Upper lobe of left lung (tissue), 6 donors: ENCODE measurements at regions not wholly inside any gene's neighbourhood (a gene's known extent, or its start where the extent isn't known, plus 50 kb on each side); places are given as distances from the start of the nearest gene placed in this dataset.

Experiments used
- ATAC-seq, 2 donors: fragments of 200-7000 bp; cut with Tn5 transposase; one replicate each; pipeline ENCODE4 v1.9.1; 2022; ENCODE audit warnings: mild to moderate bottlenecking in 2 of 2, moderate library complexity in 2 of 2; ENCODE audit not compliant: low FRiP score in 2 of 2
- DNase-seq, 2 donors: peaks; one replicate each; pipeline ENCODE4 v3.0.0-alpha.2; 2019 to 2020
- H3K27ac ChIP-seq, 4 donors: fragments of 200-600 bp; sonication (generic); one replicate each; pipeline ENCODE4 v1.5.1; 2016 to 2019
- H3K27me3 ChIP-seq, 4 donors: fragments of 200-600 bp; sonication (generic); one replicate each; pipeline ENCODE4 v1.5.1; 2017 to 2019
- H3K36me3 ChIP-seq, 4 donors: fragments of 200-600 bp; sonication (generic); one replicate each; pipeline ENCODE4 v1.5.1; 2016 to 2019
- H3K4me1 ChIP-seq, 4 donors: fragments of 200-600 bp; sonication (generic); one replicate each; pipeline ENCODE4 v1.5.1; 2018 to 2019
- H3K4me3 ChIP-seq, 4 donors: fragments of 200-600 bp; sonication (generic); one replicate each; pipeline ENCODE4 v1.5.1; 2017 to 2019; ENCODE audit warnings: mild to moderate bottlenecking in 2 of 4, moderate library complexity in 1 of 4
- H3K9me3 ChIP-seq, 4 donors: fragments of 200-600 bp; sonication (generic); one replicate each; pipeline ENCODE4 v1.5.1; 2018 to 2019
- CTCF ChIP-seq, 6 experiments: fragments of 450-650 bp in 4 of 6; fragments of 200-600 bp in 2 of 6; sonication (generic) in 2 of 6; IDR thresholded peaks; one replicate each; pipeline ENCODE4 v1.5.1; 2016 to 2019; ENCODE audit warnings: antibody characterized with exemption in 6 of 6
- EP300 ChIP-seq, 4 donors: sonication (generic); formaldehyde crosslinking; IDR thresholded peaks; one replicate each; pipeline ENCODE4 v1.5.1; 2017; ENCODE audit warnings: antibody characterized with exemption in 4 of 4, control low read depth in 2 of 4
- POLR2A ChIP-seq, 4 donors: fragments of 450-650 bp; IDR thresholded peaks; one replicate each; pipeline ENCODE4 v1.5.1; 2016 to 2017; ENCODE audit warnings: antibody characterized with exemption in 4 of 4, mild to moderate bottlenecking in 2 of 4
- POLR2AphosphoS5 ChIP-seq, 2 donors: sonication (generic); formaldehyde crosslinking; IDR thresholded peaks; one replicate each; pipeline ENCODE4 v1.5.1; 2017; ENCODE audit warnings: antibody characterized with exemption in 2 of 2
- WGBS, 2 donors: methylation state at CpG; one replicate each; pipeline ENCODE4 v1.1.5; 2017 to 2018; 5-methylcytosine and 5-hydroxymethylcytosine counted together
- donor health status: DM: no; HTN: no; CAD: no; lungs with moderate emphysema.
- donor health status: DM: no; HTN: yes; CAD: no; lungs with severe emphysema.

- H3K4me3 ChIP-seq: no peak overlapping the region
- no peaks in the 10 kb centered on the region for H3K4me1 ChIP-seq
- no peak for TF ChIP-seq POLR2AphosphoS5 (IDR thresholded peaks at IDR 0.05)
- TF ChIP-seq EP300 (IDR thresholded peaks at IDR 0.05): no peak
- TF ChIP-seq CTCF (IDR thresholded peaks at IDR 0.05): no peak
- TF ChIP-seq POLR2A (IDR thresholded peaks at IDR 0.05): no peak
- H3K36me3 ChIP-seq: no peaks in the 10 kb centered on the region
- no peaks in the 10 kb centered on the region for H3K27me3 ChIP-seq
- DNase-seq (no peak), ATAC-seq (no peak)
- no peaks in the 10 kb centered on the region for H3K9me3 ChIP-seq
- H3K27ac ChIP-seq: no peak overlapping the region
Measured at GRCh38 chr6:114435985-114436384, 93.2 kb upstream of the HS3ST5 start.

GRCh38 chr6:114432400-114432799 is 89.6 kb upstream of the HS3ST5 start:
- TF ChIP-seq POLR2A (IDR thresholded peaks at IDR 0.05) (no peak), POLR2AphosphoS5 (IDR thresholded peaks at IDR 0.05) (no peak), EP300 (IDR thresholded peaks at IDR 0.05) (no peak), CTCF (IDR thresholded peaks at IDR 0.05) (no peak)
- no peak overlapping the region for H3K27ac ChIP-seq
- WGBS, 2 donors: 53 to 60% methylated on average over 1 of the region's 1 CpG
- H3K9me3 ChIP-seq: no peaks in the 10 kb centered on the region
- ATAC-seq (no peak), DNase-seq (no peak)
- H3K4me1 ChIP-seq: no peaks in the 10 kb centered on the region
- no peak overlapping the region for H3K4me3 ChIP-seq
- H3K36me3 ChIP-seq: no peaks in the 10 kb centered on the region
- no peaks in the 10 kb centered on the region for H3K27me3 ChIP-seq

GRCh38 chr6:114431641-114432040 is 88.8 kb upstream of the HS3ST5 start:
- Histone ChIP-seq H3K4me1 (no peaks in the 10 kb centered on the region), H3K36me3 (no peaks in the 10 kb centered on the region), H3K4me3 (no peak overlapping the region), H3K9me3 (no peaks in the 10 kb centered on the region), H3K27ac (no peak overlapping the region), H3K27me3 (no peaks in the 10 kb centered on the region)
- ATAC-seq: no peak
- WGBS, 2 donors: 81 to 85% methylated on average over 1 of the region's 1 CpG
- DNase-seq: no peak
- TF ChIP-seq CTCF (IDR thresholded peaks at IDR 0.05): no peak
- no peak for TF ChIP-seq EP300 (IDR thresholded peaks at IDR 0.05)
- TF ChIP-seq POLR2AphosphoS5 (IDR thresholded peaks at IDR 0.05): no peak
- TF ChIP-seq POLR2A (IDR thresholded peaks at IDR 0.05): no peak

GRCh38 chr6:114430534-114431124 is 87.8 kb upstream of the HS3ST5 start:
- Histone ChIP-seq H3K27ac (no peak overlapping the region), H3K36me3 (no peaks in the 10 kb centered on the region), H3K4me3 (no peak overlapping the region), H3K4me1 (no peaks in the 10 kb centered on the region), H3K9me3 (no peaks in the 10 kb centered on the region), H3K27me3 (no peaks in the 10 kb centered on the region)
- WGBS, 2 donors: 31 to 39% methylated on average over 4 of the region's 4 CpGs
- no peak for TF ChIP-seq POLR2A (IDR thresholded peaks at IDR 0.05)
- DNase-seq: no peak
- no peak for ATAC-seq

- ATAC-seq: no peak
- Histone ChIP-seq H3K27ac (no peak overlapping the region), H3K9me3 (no peaks in the 10 kb centered on the region), H3K4me3 (no peak overlapping the region), H3K27me3 (no peaks in the 10 kb centered on the region), H3K4me1 (no peaks in the 10 kb centered on the region), H3K36me3 (no peaks in the 10 kb centered on the region)
- 59 to 61% methylated on average over 2 of the region's 2 CpGs for WGBS, 2 donors
- no peak for DNase-seq
- no peak for TF ChIP-seq POLR2A (IDR thresholded peaks at IDR 0.05)
- TF ChIP-seq POLR2AphosphoS5 (IDR thresholded peaks at IDR 0.05): no peak
- TF ChIP-seq CTCF (IDR thresholded peaks at IDR 0.05): no peak
- TF ChIP-seq EP300 (IDR thresholded peaks at IDR 0.05): no peak
Measured at GRCh38 chr6:114428341-114428740, 85.5 kb upstream of the HS3ST5 start.
